Heart left ventricle (tissue), 16 donors: ENCODE measurements at regions not wholly inside any gene's neighbourhood (a gene's known extent, or its start where the extent isn't known, plus 50 kb on each side); places are given as distances from the start of the nearest gene placed in this dataset.

Experiments used
- ATAC-seq, 4 donors: fragments of 200-7000 bp; cut with Tn5 transposase; one replicate each; pipeline ENCODE4 v1.9.1; 2020 to 2022; ENCODE audit warnings: moderate library complexity in 4 of 4, mild to moderate bottlenecking in 3 of 4, moderate number of reproducible peaks in 1 of 4
- DNase-seq, 5 donors: peaks; one replicate each; pipeline ENCODE4 v3.0.0-alpha.2; 2020
- H3K27ac ChIP-seq, 12 donors: fragments of 200-600 bp; sonication (generic) in 4 of 12; one replicate each; pipeline versions ENCODE4 v1.5.0 to v1.8.0; 2016 to 2022; ENCODE audit warnings: mild to moderate bottlenecking in 2 of 12
- H3K27me3 ChIP-seq, 9 donors: fragments of 200-600 bp; sonication (generic) in 2 of 9; one replicate each; pipeline versions ENCODE4 v1.5.1 to v1.8.0; 2016 to 2022; ENCODE audit warnings: mild to moderate bottlenecking in 3 of 9
- H3K36me3 ChIP-seq, 9 donors: fragments of 200-600 bp; sonication (generic) in 2 of 9; one replicate each; pipeline versions ENCODE4 v1.5.0 to v1.8.0; 2018 to 2022; ENCODE audit warnings: mild to moderate bottlenecking in 2 of 9
- H3K4me1 ChIP-seq, 12 donors: fragments of 200-600 bp; sonication (generic) in 4 of 12; one replicate each; pipeline versions ENCODE4 v1.5.0 to v1.8.0; 2016 to 2022; ENCODE audit warnings: mild to moderate bottlenecking in 3 of 12
- H3K4me3 ChIP-seq, 12 donors: fragments of 200-600 bp; sonication (generic) in 4 of 12; one replicate each; pipeline versions ENCODE4 v1.5.0 to v1.8.0; 2017 to 2022; ENCODE audit warnings: mild to moderate bottlenecking in 9 of 12, moderate library complexity in 4 of 12
- H3K9me3 ChIP-seq, 12 donors: fragments of 200-600 bp; sonication (generic) in 4 of 12; one replicate each; pipeline versions ENCODE4 v1.5.0 to v1.8.0; 2016 to 2022; ENCODE audit warnings: mild to moderate bottlenecking in 1 of 12
- CTCF ChIP-seq, 12 donors: fragments of 200-600 bp; sonication (generic) in 4 of 12; IDR thresholded peaks; one replicate each; pipeline versions ENCODE4 v1.5.0 to v1.8.0; 2018 to 2022; ENCODE audit warnings: antibody characterized with exemption in 12 of 12, mild to moderate bottlenecking in 5 of 12
- POLR2A ChIP-seq, 2 donors: fragments of 450-650 bp; IDR thresholded peaks; one replicate each; pipeline ENCODE4 v1.6.1; 2017; ENCODE audit warnings: antibody characterized with exemption in 2 of 2, mild to moderate bottlenecking in 2 of 2, moderate library complexity in 2 of 2
- WGBS, 4 donors: extraction: QIAGEN DNeasy Blood & Tissue Kit in 2 of 4; methylation state at CpG; one replicate each; pipeline versions ENCODE4 v1.1.5 to v1.1.7; 2013 to 2018; 5-methylcytosine and 5-hydroxymethylcytosine counted together
- intact Hi-C, 10 donors: fragments of 100-400 bp; cut with DNase I; formaldehyde crosslinking; loops; one replicate each; pipeline versions ENCODE4 v1.11.1 to v1.14.2; 2022
- donor health status: ischemic (EF 13 %, LVEDD 7.1; RV severe dilation, severe dysfunction).
- donor health status: healthy with polysubstance abuse.
- donor health status: DM: no; HTN: yes; CAD: no.
- donor health status: DM: no; HTN: no; CAD: no.
- donor health status: ischemic (EF 25% LVEDD 6.9; RV normal size, moderate dysfunction).
- donor health status: ischemic (EF 25% LVEDD 5.7; RV mildly dilated, moderate dysfunction).
- donor health status: healthy.
- donor health status: DM: yes; HTN: yes; CAD: no.
- donor health status: ischemic (EF 35%, LVEDD 5.7; RV mildly dilated, moderate dysfunction).
- donor health status: nonischemic (EF 11% LVEDD 7.7; RV severe dilation, severe dysfunction).
- donor health status: DM: yes; HTN: yes; CAD: no.
- donor health status: PGD.
- donor health status: ischemic (EF 29% LVEDD 5.4; RV normal size, mild dysfunction).
- donor health status: nonischemic (EF 23%, LVEDD 6.1; RV moderate dilation, normal function).

DNA sequence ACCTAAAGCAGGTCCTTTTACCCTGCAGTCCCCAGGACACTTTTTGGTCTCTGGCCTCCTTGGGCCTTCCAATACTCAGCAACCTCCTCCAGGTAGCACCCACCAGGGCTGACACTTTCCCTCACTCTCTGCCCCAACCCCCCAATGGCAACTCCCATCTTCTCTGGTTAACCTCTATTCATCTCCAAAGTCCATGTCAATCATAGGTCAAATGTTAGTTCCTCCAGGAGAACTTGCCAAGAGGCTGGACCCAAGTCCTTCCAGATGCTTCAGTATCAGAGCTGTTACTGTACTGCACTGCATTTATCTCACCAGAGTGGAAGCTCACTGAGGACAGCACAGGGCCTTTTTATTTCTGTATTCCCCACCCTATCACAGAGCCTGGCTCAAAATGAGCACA lies 295.0 kb upstream of the KLF14 start:
- peaks cover 0 to 82% (median 57%) of the 10 kb centered on the region in 12 donors for H3K4me1 ChIP-seq
- DNase-seq: no peak
- no peak for ATAC-seq
- H3K4me3 ChIP-seq: no peak overlapping the region
- peaks cover 0 to 7% (median 0%) of the 10 kb centered on the region in 9 donors for H3K36me3 ChIP-seq
- intact Hi-C loops: no loop called here
- H3K27me3 ChIP-seq: no peaks in the 10 kb centered on the region
- no peaks in the 10 kb centered on the region for H3K9me3 ChIP-seq
- no peak overlapping the region for H3K27ac ChIP-seq
- TF ChIP-seq POLR2A (IDR thresholded peaks at IDR 0.05): no peak
- TF ChIP-seq CTCF (IDR thresholded peaks at IDR 0.05): no peak

GRCh38 chr7:131031099-131031868 lies 296.4 kb upstream of the MKLN1 start:
- H3K27me3 ChIP-seq: no peaks in the 10 kb centered on the region
- peaks cover 0 to 82% (median 51%) of the 10 kb centered on the region in 12 donors for H3K4me1 ChIP-seq
- TF ChIP-seq CTCF (IDR thresholded peaks at IDR 0.05) (no peak), POLR2A (IDR thresholded peaks at IDR 0.05) (no peak)
- WGBS, 4 donors: 75 to 87% (median 78%) methylated on average over 7 of the region's 7 CpGs
- no peaks in the 10 kb centered on the region for H3K9me3 ChIP-seq
- peak overlapping the region in 1 of 12 donors; percentile 18 for H3K27ac ChIP-seq
- H3K4me3 ChIP-seq: no peak overlapping the region
- H3K36me3 ChIP-seq: no peaks in the 10 kb centered on the region
- intact Hi-C loops: loop anchor here in 1 of 10 donors (10.0 kb wide), 1 partner anchor 46 kb away; no protein-coding TSS in a partner anchor
- ATAC-seq (no peak), DNase-seq (no peak)

DNA sequence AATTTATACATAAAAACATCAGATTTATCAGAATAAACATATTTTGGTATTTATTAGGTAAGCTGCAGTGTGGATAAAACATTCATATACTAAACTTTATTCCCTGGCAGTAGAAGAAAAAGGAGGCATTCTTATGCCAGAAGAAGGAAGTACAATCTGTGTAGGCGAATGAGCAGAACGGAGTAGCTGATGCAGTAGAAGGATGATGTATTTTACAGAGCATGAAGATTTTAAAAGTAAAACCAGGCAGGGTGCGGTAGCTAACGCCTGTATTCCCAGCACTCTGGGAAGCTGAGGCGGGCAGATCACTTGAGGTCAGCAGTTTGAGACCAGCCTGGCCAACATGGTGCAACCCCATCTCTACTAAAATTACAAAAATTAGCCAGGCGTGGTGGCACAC lies 294.9 kb upstream of the MKLN1 start:
- ATAC-seq: no peak
- no peak for TF ChIP-seq POLR2A (IDR thresholded peaks at IDR 0.05)
- no peak for TF ChIP-seq CTCF (IDR thresholded peaks at IDR 0.05)
- no peak for DNase-seq
- Histone ChIP-seq H3K36me3 (no peaks in the 10 kb centered on the region), H3K9me3 (no peaks in the 10 kb centered on the region), H3K27ac (no peak overlapping the region), H3K4me1 (peaks cover 0 to 75% (median 39%) of the 10 kb centered on the region in 12 donors), H3K4me3 (no peak overlapping the region), H3K27me3 (no peaks in the 10 kb centered on the region)
- intact Hi-C loops: loop anchor here in 1 of 10 donors (10.0 kb wide), 1 partner anchor 48 kb away; no protein-coding TSS in a partner anchor
- WGBS, 4 donors: 90 to 92% (median 91%) methylated on average over 6 of the region's 6 CpGs

DNA sequence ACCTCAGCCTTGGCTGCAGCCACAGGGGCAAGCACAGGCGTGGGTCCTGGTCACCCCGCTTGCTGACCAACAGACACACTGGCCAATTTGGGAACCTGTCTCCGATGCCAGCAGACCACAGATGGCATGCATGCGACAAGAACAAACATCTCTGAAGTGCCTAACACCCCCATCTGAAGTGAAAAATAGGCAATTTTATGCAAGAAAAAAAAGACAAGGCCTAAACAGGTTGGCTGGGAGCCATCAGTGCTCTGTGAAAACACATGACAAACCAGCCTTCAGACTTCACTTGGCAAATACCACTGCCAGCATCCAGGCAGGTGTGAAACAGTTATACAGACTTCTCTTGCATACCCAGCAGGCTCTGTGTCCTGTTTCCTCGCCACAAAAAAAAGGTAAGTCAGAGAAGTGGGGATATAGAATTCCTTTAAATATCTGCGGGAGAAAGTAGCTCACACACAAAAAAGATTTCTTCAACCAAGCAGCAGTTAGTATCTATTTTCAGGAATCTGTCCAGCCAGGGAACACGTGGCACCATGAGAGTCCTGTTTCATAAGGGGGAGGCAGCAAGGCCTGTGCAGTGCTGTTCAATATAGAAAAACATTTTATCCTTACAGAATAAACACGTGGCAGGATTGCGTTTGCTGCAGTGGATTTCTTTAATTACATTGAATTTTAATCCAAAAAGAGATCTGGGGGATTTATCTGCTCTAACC lies 293.4 kb upstream of the MKLN1 start:
- no peak for TF ChIP-seq CTCF (IDR thresholded peaks at IDR 0.05)
- TF ChIP-seq POLR2A (IDR thresholded peaks at IDR 0.05): no peak
- 63 to 74% (median 65%) methylated on average over 9 of the region's 9 CpGs for WGBS, 4 donors
- H3K27me3 ChIP-seq: no peaks in the 10 kb centered on the region
- peaks cover under 1 to 75% (median 38%) of the 10 kb centered on the region in 12 donors for H3K4me1 ChIP-seq
- H3K36me3 ChIP-seq: peaks cover 0 to 4% (median 0%) of the 10 kb centered on the region in 9 donors
- intact Hi-C loops: loop anchor here in 1 of 10 donors (10.0 kb wide), 1 partner anchor 50 kb away; no protein-coding TSS in a partner anchor
- peak; percentile 38 to 62 (median 52) for ATAC-seq
- H3K27ac ChIP-seq: peak overlapping the region in 5 of 12 donors; percentile 9 to 29 (median 13)
- peak in 1 of 5 donors; percentile 59 for DNase-seq
- no peak overlapping the region for H3K4me3 ChIP-seq
- no peaks in the 10 kb centered on the region for H3K9me3 ChIP-seq
